ENCODE measurements at regions not wholly inside any gene's neighbourhood (a gene's known extent, or its start where the extent isn't known, plus 50 kb on each side); places are given as distances from the start of the nearest gene placed in this dataset.

DNA sequence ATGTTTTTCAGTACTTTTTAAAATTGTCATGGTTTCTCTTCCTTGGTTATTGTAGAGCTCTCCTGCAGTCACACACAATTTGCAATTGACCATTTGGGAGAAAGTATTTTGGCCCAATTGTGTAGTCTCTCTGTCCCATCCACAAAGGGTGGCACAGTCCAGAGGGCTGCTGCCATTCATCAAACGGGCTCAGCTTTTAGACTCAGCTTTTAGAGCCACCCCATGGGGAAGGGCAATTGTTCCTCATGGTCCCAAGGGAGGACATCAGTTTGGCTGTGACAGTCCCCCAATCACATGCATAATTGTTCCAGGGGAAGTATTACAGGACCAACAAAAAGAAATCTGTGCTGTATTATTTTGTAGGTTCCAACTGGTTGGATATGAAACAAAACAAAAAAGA, 207.6 kb downstream of the ZNF462 start:
- TF ChIP-seq, protein P1, sequence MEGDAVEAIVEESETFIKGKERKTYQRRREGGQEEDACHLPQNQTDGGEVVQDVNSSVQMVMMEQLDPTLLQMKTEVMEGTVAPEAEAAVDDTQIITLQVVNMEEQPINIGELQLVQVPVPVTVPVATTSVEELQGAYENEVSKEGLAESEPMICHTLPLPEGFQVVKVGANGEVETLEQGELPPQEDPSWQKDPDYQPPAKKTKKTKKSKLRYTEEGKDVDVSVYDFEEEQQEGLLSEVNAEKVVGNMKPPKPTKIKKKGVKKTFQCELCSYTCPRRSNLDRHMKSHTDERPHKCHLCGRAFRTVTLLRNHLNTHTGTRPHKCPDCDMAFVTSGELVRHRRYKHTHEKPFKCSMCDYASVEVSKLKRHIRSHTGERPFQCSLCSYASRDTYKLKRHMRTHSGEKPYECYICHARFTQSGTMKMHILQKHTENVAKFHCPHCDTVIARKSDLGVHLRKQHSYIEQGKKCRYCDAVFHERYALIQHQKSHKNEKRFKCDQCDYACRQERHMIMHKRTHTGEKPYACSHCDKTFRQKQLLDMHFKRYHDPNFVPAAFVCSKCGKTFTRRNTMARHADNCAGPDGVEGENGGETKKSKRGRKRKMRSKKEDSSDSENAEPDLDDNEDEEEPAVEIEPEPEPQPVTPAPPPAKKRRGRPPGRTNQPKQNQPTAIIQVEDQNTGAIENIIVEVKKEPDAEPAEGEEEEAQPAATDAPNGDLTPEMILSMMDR (IDR thresholded peaks at IDR 0.05) = no peak
- TF ChIP-seq POLR2A (IDR thresholded peaks at IDR 0.05) = no peak
- TF ChIP-seq EP300 (IDR thresholded peaks at IDR 0.05) = no peak

All from sigmoid colon (tissue), 4 donors.